GM19328 (cell line): ENCODE measurements at regions not wholly inside any gene's neighbourhood (a gene's known extent, or its start where the extent isn't known, plus 50 kb on each side); places are given as distances from the start of the nearest gene placed in this dataset.

Experiments used
- ATAC-seq: cut with Tn5 transposase; IDR thresholded peaks from one replicate; pipeline ENCODE4 v1.9.1; 2021; ENCODE audit warnings: mild to moderate bottlenecking, moderate library complexity; ENCODE audit not compliant: unreplicated experiment

GRCh38 chr15:98410328-98410727, 238.0 kb upstream of the IGF1R start:
- ATAC-seq: no peak

GRCh38 chr15:98412852-98413251, 235.5 kb upstream of the IGF1R start:
- no peak for ATAC-seq

GRCh38 chr15:98413933-98414546, 234.3 kb upstream of the IGF1R start:
- no peak for ATAC-seq

- ATAC-seq: no peak
These were observed 232.0 kb upstream of the IGF1R start for GRCh38 chr15:98416222-98416855.

GRCh38 chr15:98417346-98417745, 231.0 kb upstream of the IGF1R start:
- ATAC-seq: no peak

- no peak for ATAC-seq
These were observed 230.2 kb upstream of the IGF1R start for GRCh38 chr15:98418122-98418521.

GRCh38 chr15:98419173-98419780, 229.1 kb upstream of the IGF1R start:
- no peak for ATAC-seq

- ATAC-seq: no peak
These were observed 227.5 kb upstream of the IGF1R start for GRCh38 chr15:98420837-98421236.

GRCh38 chr15:98421419-98422129, 226.8 kb upstream of the IGF1R start:
- ATAC-seq: peak; percentile 62

GRCh38 chr15:98422130-98422478, 226.2 kb upstream of the IGF1R start:
- ATAC-seq: no peak

GRCh38 chr15:98425173-98425572, 223.2 kb upstream of the IGF1R start:
- ATAC-seq: no peak

GRCh38 chr15:98427321-98427720, 221.0 kb upstream of the IGF1R start:
- ATAC-seq: no peak

- ATAC-seq: peak; percentile 69
These were observed 219.9 kb upstream of the IGF1R start for GRCh38 chr15:98428253-98428989.

- no peak for ATAC-seq
These were observed 217.2 kb upstream of the IGF1R start for GRCh38 chr15:98431171-98431570.

GRCh38 chr15:98433346-98433745, 215.0 kb upstream of the IGF1R start:
- no peak for ATAC-seq

- no peak for ATAC-seq
These were observed 214.5 kb upstream of the IGF1R start for GRCh38 chr15:98433856-98434255.

- no peak for ATAC-seq
These were observed 210.6 kb upstream of the IGF1R start for GRCh38 chr15:98437752-98438151.

- ATAC-seq: no peak
These were observed 210.0 kb upstream of the IGF1R start for GRCh38 chr15:98438326-98438725.

GRCh38 chr15:98438907-98439306, 209.4 kb upstream of the IGF1R start:
- ATAC-seq: no peak

GRCh38 chr15:98439523-98439942, 208.8 kb upstream of the IGF1R start:
- ATAC-seq: no peak

- ATAC-seq: no peak
These were observed 207.4 kb upstream of the IGF1R start for GRCh38 chr15:98440917-98441316.
